ENCODE measurements at regions not wholly inside any gene's neighbourhood (a gene's known extent, or its start where the extent isn't known, plus 50 kb on each side); places are given as distances from the start of the nearest gene placed in this dataset.

GRCh38 chr7:23968791-23969190, 258.8 kb downstream of the STK31 start:
- Histone ChIP-seq H2AFZ (ENCODE audit: insufficient read depth, low read depth, low read length, poor library complexity, severe bottlenecking) (no peak overlapping the region), H3K9me3 (replicated peaks in 1 of 2; ENCODE audit: control insufficient read depth in 1 of 2, insufficient read depth in 1 of 2, low read length in 2 of 2) (peaks cover 3 to 4% of the 10 kb centered on the region in 2 donors), H3K4me2 (replicated peaks; ENCODE audit: extremely low read depth, low read length, poor library complexity, severe bottlenecking) (no peak overlapping the region), H3K27ac (ENCODE audit: low read depth in 1 of 2, low read length in 2 of 2) (no peak overlapping the region), H3K9ac (ENCODE audit: insufficient read depth, low read length, poor library complexity, severe bottlenecking) (no peak overlapping the region), H3K27me3 (ENCODE audit: control insufficient read depth in 2 of 2, insufficient read depth in 2 of 2, low read length in 2 of 2) (no peaks in the 10 kb centered on the region), H3K4me3 (replicated peaks in 1 of 3; ENCODE audit: low read depth in 2 of 3, low read length in 3 of 3) (no peak overlapping the region), H3K36me3 (replicated peaks in 1 of 2; ENCODE audit: control insufficient read depth in 1 of 2, insufficient read depth in 2 of 2, low read length in 2 of 2) (no peaks in the 10 kb centered on the region), H3K4me1 (ENCODE audit: control insufficient read depth in 1 of 2, insufficient read depth in 2 of 2, low read length in 2 of 2) (no peaks in the 10 kb centered on the region), H3K79me2 (ENCODE audit: insufficient read depth, low read length) (no peaks in the 10 kb centered on the region), H4K20me1 (ENCODE audit: insufficient read depth, low read length) (no peaks in the 10 kb centered on the region)
- no peaks in the 10 kb centered on the region for H3K4me1 Mint-ChIP-seq
- peaks cover 0 to 4% (median 3%) of the 10 kb centered on the region in 3 donors for H3K27me3 Mint-ChIP-seq (ENCODE audit: low read depth in 3 of 3)
- intact Hi-C loops (cut with micrococcal nuclease) = no loop called here
- no peak overlapping the region for H3K4me3 Mint-ChIP-seq
- no peak overlapping the region for H3K27ac Mint-ChIP-seq
- peaks cover 2 to 26% (median 9%) of the 10 kb centered on the region in 7 donors for H3K9me3 Mint-ChIP-seq
- no peaks in the 10 kb centered on the region for H3K36me3 Mint-ChIP-seq
- no CpG with 5 or more reads among the region's 2 CpGs for WGBS (ENCODE audit: insufficient coverage)
- DNase-seq = no peak
- TF ChIP-seq CTCF (IDR thresholded peaks at IDR 0.05) = no peak

GRCh38 chr7:23969443-23969842, 259.4 kb downstream of the STK31 start:
- no peaks in the 10 kb centered on the region for H3K27me3 ChIP-seq (ENCODE audit: control insufficient read depth in 2 of 2, insufficient read depth in 2 of 2, low read length in 2 of 2)
- Mint-ChIP-seq H3K9me3 (peaks cover 2 to 31% (median 10%) of the 10 kb centered on the region in 7 donors), H3K4me3 (no peak overlapping the region), H3K27me3 (ENCODE audit: low read depth in 3 of 3) (peaks cover 0 to 4% (median 3%) of the 10 kb centered on the region in 3 donors), H3K36me3 (no peaks in the 10 kb centered on the region), H3K27ac (no peak overlapping the region), H3K4me1 (no peaks in the 10 kb centered on the region)
- H2AFZ ChIP-seq (ENCODE audit: insufficient read depth, low read depth, low read length, poor library complexity, severe bottlenecking) = no peak overlapping the region
- no peaks in the 10 kb centered on the region for H3K79me2 ChIP-seq (ENCODE audit: insufficient read depth, low read length)
- no peak overlapping the region for H3K4me3 ChIP-seq (replicated peaks in 1 of 3; ENCODE audit: low read depth in 2 of 3, low read length in 3 of 3)
- no peak overlapping the region for H3K27ac ChIP-seq (ENCODE audit: low read depth in 1 of 2, low read length in 2 of 2)
- DNase-seq = no peak
- WGBS (ENCODE audit: insufficient coverage) = 83% methylated on average over 3 of the region's 3 CpGs
- H3K4me1 ChIP-seq (ENCODE audit: control insufficient read depth in 1 of 2, insufficient read depth in 2 of 2, low read length in 2 of 2) = no peaks in the 10 kb centered on the region
- no peak overlapping the region for H3K9ac ChIP-seq (ENCODE audit: insufficient read depth, low read length, poor library complexity, severe bottlenecking)
- H3K36me3 ChIP-seq (replicated peaks in 1 of 2; ENCODE audit: control insufficient read depth in 1 of 2, insufficient read depth in 2 of 2, low read length in 2 of 2) = no peaks in the 10 kb centered on the region
- H3K9me3 ChIP-seq (replicated peaks in 1 of 2; ENCODE audit: control insufficient read depth in 1 of 2, insufficient read depth in 1 of 2, low read length in 2 of 2) = peaks cover 3 to 4% of the 10 kb centered on the region in 2 donors
- intact Hi-C loops (cut with micrococcal nuclease) = no loop called here
- TF ChIP-seq CTCF (IDR thresholded peaks at IDR 0.05) = no peak
- H4K20me1 ChIP-seq (ENCODE audit: insufficient read depth, low read length) = no peaks in the 10 kb centered on the region
- H3K4me2 ChIP-seq (replicated peaks; ENCODE audit: extremely low read depth, low read length, poor library complexity, severe bottlenecking) = no peak overlapping the region
